ENCODE measurements at regions not wholly inside any gene's neighbourhood (a gene's known extent, or its start where the extent isn't known, plus 50 kb on each side); places are given as distances from the start of the nearest gene placed in this dataset.

DNA sequence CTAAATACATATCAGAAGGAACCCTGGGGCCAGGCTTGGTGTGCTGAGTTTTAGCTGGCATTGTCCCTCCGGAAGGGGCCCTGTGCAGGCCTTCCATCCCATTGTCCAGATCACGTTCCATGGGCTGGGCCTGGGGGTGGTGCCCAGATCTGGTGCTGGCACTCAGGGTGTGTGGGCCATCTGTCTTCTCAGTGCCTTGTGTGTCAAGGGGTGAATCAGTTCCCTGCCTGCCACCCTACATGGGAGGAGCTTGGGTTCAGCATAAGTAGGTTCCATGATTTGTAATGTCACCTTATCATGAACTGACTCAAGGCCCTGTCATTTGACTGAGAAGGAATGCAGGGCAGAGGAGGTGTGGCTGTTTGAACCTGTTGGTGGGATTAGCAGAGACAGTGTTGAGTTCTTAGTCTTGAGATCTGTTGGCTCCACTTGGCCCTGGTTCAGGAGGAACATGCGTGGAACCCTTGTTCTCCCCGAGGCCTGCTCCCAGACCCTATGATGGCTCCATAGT lies 176.8 kb downstream of the MACROH2A1 start:
- WGBS (ENCODE audit: low lambda C conversion rate) = 96% methylated on average over 4 of the region's 4 CpGs
- no peaks in the 10 kb centered on the region for H4K20me1 ChIP-seq (ENCODE audit: insufficient read depth, low read length)
- no peak overlapping the region for H3K4me2 ChIP-seq (ENCODE audit: low read depth, low read length)
- no peak for DNase-seq (ENCODE audit: low spot score)
- CTCF ChIA-PET (ENCODE audit: low intra/inter-chr PET ratio, low total read pairs) = no interaction called here
- H3K27me3 ChIP-seq (ENCODE audit: control insufficient read depth in 1 of 2, insufficient read depth in 2 of 2, low read length in 2 of 2) = no peaks in the 10 kb centered on the region
- no peaks in the 10 kb centered on the region for H3K9me3 ChIP-seq (ENCODE audit: low read length)
- in situ Hi-C loops (cut with HindIII; ENCODE audit: extremely low pct_ligation_motif_present, low pct_unique_long_range_greater_than_20kb) (no loop called here), intact Hi-C loops (cut with micrococcal nuclease; ENCODE audit: unreplicated experiment) (no loop called here)
- H3K27ac ChIP-seq (ENCODE audit: extremely low read length, insufficient read depth, low read length) = no peak overlapping the region
- no peak for FAIRE-seq
- no peak overlapping the region for H3K9ac ChIP-seq (ENCODE audit: insufficient read depth, low read depth, low read length)
- BruUV-seq (replicated peaks) = no TSS peak
- H2AFZ ChIP-seq (ENCODE audit: low read length) = no peak overlapping the region
- no peaks in the 10 kb centered on the region for H3K36me3 ChIP-seq (replicated peaks in 1 of 2; ENCODE audit: control insufficient read depth in 1 of 2, insufficient read depth in 2 of 2, low read length in 2 of 2)
- H3K79me2 ChIP-seq (ENCODE audit: insufficient read depth, low read length) = no peaks in the 10 kb centered on the region
- no peak for ATAC-seq
- POLR2A ChIA-PET = no interaction called here
- H3K4me1 ChIP-seq (ENCODE audit: insufficient read depth, low read length) = peaks cover 36% of the 10 kb centered on the region
- H3K4me3 ChIP-seq (replicated peaks in 1 of 3; ENCODE audit: insufficient read depth in 1 of 3, low read depth in 2 of 3, low read length in 3 of 3) = no peak overlapping the region
- TF ChIP-seq DR1 (CRISPR knock-in tag; IDR thresholded peaks at IDR 0.05) (no peak), STAT6 (CRISPR knock-in tag; IDR thresholded peaks at IDR 0.05; ENCODE audit: borderline replicate concordance) (no peak), REL (CRISPR knock-in tag; conservative IDR thresholded peaks at IDR 0.05) (no peak), PTBP1 (IDR thresholded peaks at IDR 0.05; ENCODE audit: low read depth, low read length, poor library complexity, severe bottlenecking) (no peak), ZNF503 (CRISPR knock-in tag; IDR thresholded peaks at IDR 0.05) (no peak), ZMYM3 (CRISPR knock-in tag; IDR thresholded peaks at IDR 0.05) (no peak), RBM39 (IDR thresholded peaks at IDR 0.05; ENCODE audit: low read depth, low read length, poor library complexity, severe bottlenecking) (no peak), ZNF10 (CRISPR knock-in tag; IDR thresholded peaks at IDR 0.05; ENCODE audit: borderline replicate concordance, low read depth) (no peak), POGZ (CRISPR knock-in tag; IDR thresholded peaks at IDR 0.05) (no peak), ZBTB40 (IDR thresholded peaks at IDR 0.05) (no peak), ZBTB40 (CRISPR knock-in tag; IDR thresholded peaks at IDR 0.05) (no peak), CCDC6 (CRISPR knock-in tag; IDR thresholded peaks at IDR 0.05) (no peak)

All from HepG2 (cell line).